Loucy (cell line): ENCODE measurements at regions not wholly inside any gene's neighbourhood (a gene's known extent, or its start where the extent isn't known, plus 50 kb on each side); places are given as distances from the start of the nearest gene placed in this dataset.

Experiments used
- CTCF ChIP-seq: fragments of 200-600 bp; sonication (generic); conservative IDR thresholded peaks from 2 replicates; pipeline ENCODE4 v1.5.1; 2014; ENCODE audit warnings: mild to moderate bottlenecking, antibody characterized with exemption, low read length
- EZH2phosphoT487 ChIP-seq: fragments of 200-600 bp; IDR thresholded peaks from 2 replicates; pipeline ENCODE4 v1.6.1; 2018; ENCODE audit warnings: antibody characterized with exemption, mild to moderate bottlenecking, moderate library complexity, borderline replicate concordance

GRCh38 chr6:11324453-11325015 is 92.1 kb upstream of the NEDD9 start:
- TF ChIP-seq EZH2phosphoT487: no peak
- TF ChIP-seq CTCF: no peak
